ENCODE measurements at regions not wholly inside any gene's neighbourhood (a gene's known extent, or its start where the extent isn't known, plus 50 kb on each side); places are given as distances from the start of the nearest gene placed in this dataset.
"Not testable (repeated sequence)": the region's sequence is repeated elsewhere in the genome, so short reads cannot be mapped to it uniquely, and the experiment has no call there.

- no peaks in the 10 kb centered on the region for H3K36me3 ChIP-seq
- peaks cover 0 to 4% (median 0%) of the 10 kb centered on the region in 4 donors for H3K9me3 ChIP-seq
- H3K27ac ChIP-seq (replicated peaks in 1 of 4) = no peak overlapping the region
- no peaks in the 10 kb centered on the region for H3K27me3 ChIP-seq
- intact Hi-C loops (cut with DNase I) = no loop called here
- no peak overlapping the region for H3K4me3 ChIP-seq
- no peaks in the 10 kb centered on the region for H3K4me1 ChIP-seq
- TF ChIP-seq POLR2A (IDR thresholded peaks at IDR 0.05; ENCODE audit: low read depth) (no peak), POLR2AphosphoS5 (IDR thresholded peaks at IDR 0.05) (no peak), CTCF (IDR thresholded peaks at IDR 0.05) (no peak), EP300 (IDR thresholded peaks at IDR 0.05) (no peak)
- DNase-seq (ENCODE audit: extremely low spot score) = no peak
- WGBS = 95% methylated on average over 1 of the region's 1 CpG
Observed at GRCh38 chr16:65572156-65572555, 450.3 kb upstream of the CDH11 start.

- H3K27ac ChIP-seq (replicated peaks in 1 of 4) = no peak overlapping the region
- no peak for DNase-seq (ENCODE audit: extremely low spot score)
- H3K27me3 ChIP-seq = no peaks in the 10 kb centered on the region
- peaks cover 0 to 4% (median 0%) of the 10 kb centered on the region in 4 donors for H3K9me3 ChIP-seq
- H3K36me3 ChIP-seq = no peaks in the 10 kb centered on the region
- TF ChIP-seq CTCF (IDR thresholded peaks at IDR 0.05) = no peak
- no peak for TF ChIP-seq EP300 (IDR thresholded peaks at IDR 0.05)
- no peak for TF ChIP-seq POLR2AphosphoS5 (IDR thresholded peaks at IDR 0.05)
- TF ChIP-seq POLR2A (IDR thresholded peaks at IDR 0.05; ENCODE audit: low read depth) = no peak
- no peak overlapping the region for H3K4me3 ChIP-seq
- WGBS = 82% methylated on average over 1 of the region's 1 CpG
- no peaks in the 10 kb centered on the region for H3K4me1 ChIP-seq
- intact Hi-C loops (cut with DNase I) = no loop called here
Observed at GRCh38 chr16:65570261-65570660, 448.4 kb upstream of the CDH11 start.

DNA sequence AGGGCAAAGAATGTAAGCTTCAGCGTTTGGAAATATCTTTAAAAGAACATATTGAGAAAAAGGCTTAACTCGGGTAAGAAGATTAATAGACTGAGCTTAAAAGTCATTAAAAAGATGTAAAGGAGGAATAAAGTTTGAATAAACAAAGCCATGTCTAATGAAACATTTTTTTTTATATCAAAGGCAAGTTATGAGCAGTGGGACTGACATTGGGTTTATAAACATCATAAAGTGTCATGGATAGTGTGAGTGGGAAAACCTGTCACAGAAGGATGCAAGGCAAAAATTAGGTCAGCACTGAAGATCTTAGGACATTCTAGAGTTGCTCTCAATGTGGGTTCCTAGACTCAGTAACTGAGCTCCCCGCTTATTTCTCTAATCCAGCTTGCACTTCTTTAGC lies 438.0 kb upstream of the CDH11 start:
- intact Hi-C loops (cut with DNase I) = no loop called here
- H3K27me3 ChIP-seq = no peaks in the 10 kb centered on the region

DNA sequence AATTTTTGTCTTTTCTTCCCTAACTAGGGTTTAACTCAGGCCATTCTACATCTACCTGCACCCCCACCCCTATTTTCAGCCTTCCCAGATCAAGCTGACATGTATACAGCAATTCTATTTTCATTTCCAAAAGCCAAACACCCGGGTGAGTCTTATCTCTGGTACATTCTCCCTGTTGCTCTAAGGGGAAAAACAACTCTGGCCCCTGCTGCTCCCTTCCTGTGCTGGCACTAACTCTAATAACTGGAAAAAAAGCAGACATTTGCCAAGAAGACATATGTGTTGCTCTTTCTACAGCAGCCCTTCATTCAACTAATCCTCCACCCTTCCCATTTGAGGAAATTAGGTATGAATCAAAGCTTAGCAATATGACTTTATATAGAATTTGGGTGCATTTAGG lies 427.8 kb upstream of the CDH11 start:
- H3K4me1 ChIP-seq; H3K27me3 ChIP-seq; H3K4me3 ChIP-seq; H3K36me3 ChIP-seq; H3K27ac ChIP-seq (replicated peaks in 1 of 4); DNase-seq (ENCODE audit: extremely low spot score); intact Hi-C loops (cut with DNase I); H3K9me3 ChIP-seq: not testable (repeated sequence)
- 24% methylated on average over 1 of the region's 1 CpG for WGBS

More for the DNA sequence above, 438.0 kb upstream of the CDH11 start:
- no peaks in the 10 kb centered on the region for H3K36me3 ChIP-seq
- 55% methylated on average over 3 of the region's 3 CpGs for WGBS
- no peak overlapping the region for H3K27ac ChIP-seq (replicated peaks in 1 of 4)
- TF ChIP-seq EP300 (IDR thresholded peaks at IDR 0.05) = no peak
- TF ChIP-seq CTCF (IDR thresholded peaks at IDR 0.05) = no peak
- no peak for TF ChIP-seq POLR2AphosphoS5 (IDR thresholded peaks at IDR 0.05)
- TF ChIP-seq POLR2A (IDR thresholded peaks at IDR 0.05; ENCODE audit: low read depth) = no peak
- no peaks in the 10 kb centered on the region for H3K4me1 ChIP-seq
- no peak overlapping the region for H3K4me3 ChIP-seq
- DNase-seq (ENCODE audit: extremely low spot score) = no peak
- H3K9me3 ChIP-seq = peaks cover 0 to 15% (median 11%) of the 10 kb centered on the region in 4 donors

DNA sequence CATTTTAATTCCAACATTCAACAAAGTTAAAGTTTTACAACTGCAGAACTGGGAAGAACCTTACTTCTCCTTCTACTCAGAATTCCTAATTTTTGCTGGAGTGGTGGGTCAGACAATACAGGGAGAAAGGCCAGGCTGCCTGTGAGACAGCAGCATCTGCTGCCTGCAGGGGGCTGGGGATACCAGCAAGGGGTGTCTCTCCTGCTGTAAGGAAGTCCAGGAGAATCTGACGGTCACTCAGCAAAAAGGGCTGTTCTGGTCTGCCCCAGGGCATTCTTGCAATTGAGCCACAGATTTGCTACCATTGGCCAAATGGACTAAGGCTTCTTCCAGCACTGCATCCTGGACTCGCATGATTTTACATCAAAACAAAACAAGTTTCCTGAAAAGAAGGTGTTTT lies 426.6 kb upstream of the CDH11 start:
- Histone ChIP-seq H3K27ac (replicated peaks in 1 of 4) (no peak overlapping the region), H3K36me3 (no peaks in the 10 kb centered on the region), H3K9me3 (peaks cover 0 to 10% (median 5%) of the 10 kb centered on the region in 4 donors), H3K4me3 (no peak overlapping the region), H3K4me1 (peaks cover 0 to 3% (median 0%) of the 10 kb centered on the region in 4 donors), H3K27me3 (no peaks in the 10 kb centered on the region)
- TF ChIP-seq POLR2A (IDR thresholded peaks at IDR 0.05; ENCODE audit: low read depth) = no peak
- no peak for TF ChIP-seq POLR2AphosphoS5 (IDR thresholded peaks at IDR 0.05)
- TF ChIP-seq CTCF (IDR thresholded peaks at IDR 0.05) = no peak
- no peak for TF ChIP-seq EP300 (IDR thresholded peaks at IDR 0.05)
- 85% methylated on average over 2 of the region's 2 CpGs for WGBS
- no peak for DNase-seq (ENCODE audit: extremely low spot score)
- intact Hi-C loops (cut with DNase I) = no loop called here
